ENCODE measurements at regions not wholly inside any gene's neighbourhood (a gene's known extent, or its start where the extent isn't known, plus 50 kb on each side); places are given as distances from the start of the nearest gene placed in this dataset.

GRCh38 chr11:26204101-26204500 is 127.8 kb upstream of the ANO3 start:
- TF ChIP-seq CHD2 (IDR thresholded peaks at IDR 0.05; ENCODE audit: low read length, partially characterized antibody) (no peak), TEAD4 (IDR thresholded peaks at IDR 0.05; ENCODE audit: borderline replicate concordance, insufficient read depth) (no peak), FOXJ3 (CRISPR knock-in tag; IDR thresholded peaks at IDR 0.05) (no peak), YY1 (IDR thresholded peaks at IDR 0.05; ENCODE audit: low read depth) (no peak), NRF1 (IDR thresholded peaks at IDR 0.05; ENCODE audit: low read depth, low read length) (no peak), RCOR1 (IDR thresholded peaks at IDR 0.05; ENCODE audit: low read length) (no peak), RAD21 (IDR thresholded peaks at IDR 0.05; ENCODE audit: low read length) (no peak), PBX3 (IDR thresholded peaks at IDR 0.05) (no peak), TAF1 (IDR thresholded peaks at IDR 0.05; ENCODE audit: borderline replicate concordance, low read depth, low read length) (no peak), MAX (IDR thresholded peaks at IDR 0.05; ENCODE audit: low read depth) (no peak), FOXM1 (IDR thresholded peaks at IDR 0.05; ENCODE audit: low read depth) (no peak), SMC3 (IDR thresholded peaks at IDR 0.05; ENCODE audit: low read depth, low read length) (no peak)
- DNase-seq, result no peak
- peaks cover 0 to 8% of the 10 kb centered on the region in 2 experiments; a peak in 1 of 4 replicates for H3K4me1 ChIP-seq (ENCODE audit: control insufficient read depth in 1 of 2, insufficient read depth in 2 of 2, low read depth in 1 of 2, low read length in 1 of 2)
- H3K9ac ChIP-seq, result no peak overlapping the region
- ChIA-PET POLR2A (no interaction called here), CTCF (interaction anchor here (2.2 kb wide), 1 partner anchor 222 kb away, joined by 7 read pairs; no protein-coding TSS in a partner anchor)
- H3K36me3 ChIP-seq (replicated peaks in 1 of 2; ENCODE audit: control insufficient read depth in 1 of 2, insufficient read depth in 2 of 2, low read length in 1 of 2), result no peaks in the 10 kb centered on the region
- H4K20me1 ChIP-seq (ENCODE audit: insufficient read depth), result no peaks in the 10 kb centered on the region
- H3K4me2 ChIP-seq, result no peak overlapping the region
- H2AFZ ChIP-seq (ENCODE audit: low read depth), result no peak overlapping the region
- H3K27me3 ChIP-seq (ENCODE audit: insufficient read depth), result no peaks in the 10 kb centered on the region
- no peak overlapping the region for H3K27ac ChIP-seq (ENCODE audit: low read depth in 2 of 2, low read length in 1 of 2)
- peaks cover 19% of the 10 kb centered on the region for H3F3A ChIP-seq (replicated peaks; ENCODE audit: insufficient read depth)
- no peaks in the 10 kb centered on the region for H3K9me2 ChIP-seq
- WGBS (ENCODE audit: low lambda C conversion rate), result 95% methylated on average over 2 of the region's 2 CpGs
- no peak overlapping the region for H3K4me3 ChIP-seq (ENCODE audit: low read depth in 2 of 2, low read length in 1 of 2)
- H3K9me3 ChIP-seq, result no peaks in the 10 kb centered on the region
- no peaks in the 10 kb centered on the region for H3K79me2 ChIP-seq (ENCODE audit: insufficient read depth)

GRCh38 chr11:26204839-26205238 is 127.1 kb upstream of the ANO3 start:
- no peak for DNase-seq
- no peaks in the 10 kb centered on the region for H3K36me3 ChIP-seq (replicated peaks in 1 of 2; ENCODE audit: control insufficient read depth in 1 of 2, insufficient read depth in 2 of 2, low read length in 1 of 2)
- H3K9me3 ChIP-seq, result no peaks in the 10 kb centered on the region
- 73% methylated on average over 5 of the region's 5 CpGs for WGBS (ENCODE audit: low lambda C conversion rate)
- no peak overlapping the region for H2AFZ ChIP-seq (ENCODE audit: low read depth)
- H4K20me1 ChIP-seq (ENCODE audit: insufficient read depth), result no peaks in the 10 kb centered on the region
- ChIA-PET POLR2A (no interaction called here), CTCF (interaction anchor here (2.2 kb wide), 1 partner anchor 223 kb away, joined by 7 read pairs; no protein-coding TSS in a partner anchor)
- H3K9ac ChIP-seq, result no peak overlapping the region
- peaks cover 15% of the 10 kb centered on the region for H3F3A ChIP-seq (replicated peaks; ENCODE audit: insufficient read depth)
- H3K27me3 ChIP-seq (ENCODE audit: insufficient read depth), result no peaks in the 10 kb centered on the region
- H3K79me2 ChIP-seq (ENCODE audit: insufficient read depth), result no peaks in the 10 kb centered on the region
- no peak for TF ChIP-seq ELF1 (IDR thresholded peaks at IDR 0.05)
- TF ChIP-seq RAD21 (IDR thresholded peaks at IDR 0.05; ENCODE audit: low read length), result no peak
- no peak for TF ChIP-seq NRF1 (IDR thresholded peaks at IDR 0.05; ENCODE audit: low read depth, low read length)
- no peak for TF ChIP-seq SMC3 (IDR thresholded peaks at IDR 0.05; ENCODE audit: low read depth, low read length)
- no peak for TF ChIP-seq RCOR1 (IDR thresholded peaks at IDR 0.05; ENCODE audit: low read length)
- TF ChIP-seq GATA2 (CRISPR knock-in tag; IDR thresholded peaks at IDR 0.05), result no peak
- H3K4me2 ChIP-seq, result no peak overlapping the region
- H3K27ac ChIP-seq (ENCODE audit: low read depth in 2 of 2, low read length in 1 of 2), result no peak overlapping the region
- H3K4me3 ChIP-seq (ENCODE audit: low read depth in 2 of 2, low read length in 1 of 2), result no peak overlapping the region
- no peaks in the 10 kb centered on the region for H3K9me2 ChIP-seq
- peaks cover 0 to 1% of the 10 kb centered on the region in 2 experiments; a peak in 1 of 4 replicates for H3K4me1 ChIP-seq (ENCODE audit: control insufficient read depth in 1 of 2, insufficient read depth in 2 of 2, low read depth in 1 of 2, low read length in 1 of 2)

Data from SK-N-SH (cell line).